IMR-90 (cell line): ENCODE measurements at regions not wholly inside any gene's neighbourhood (a gene's known extent, or its start where the extent isn't known, plus 50 kb on each side); places are given as distances from the start of the nearest gene placed in this dataset.

Experiments
- ATAC-seq: fragments of 200-7000 bp; cut with Tn5 transposase; 2 replicates; pipeline ENCODE4 v1.9.1; 2020; ENCODE audit warnings: low read depth, mild to moderate bottlenecking, moderate library complexity
- BruUV-seq: library from RNA; stranded (reverse); fragments of 400-500 nt; replicated peaks from 2 replicates; lab custom pipeline; 2021; lab: Mats Ljungman, UMichigan
- CTCF ChIA-PET: fragments of 300-600 bp; formaldehyde crosslinking; extraction: SDS; loops from one replicate; lab custom pipeline; 2021; ENCODE audit warnings: antibody characterized with exemption; lab: Yijun Ruan, JAX
- POLR2A ChIA-PET: fragments of 300-600 bp; sonication (Branson Sonifier 250); formaldehyde crosslinking; loops from one replicate; lab custom pipeline; 2022; ENCODE audit warnings: antibody characterized with exemption; ENCODE audit not compliant: unreplicated experiment; lab: Charles Lee
- DNase-seq: peaks from one replicate; pipeline ENCODE4 v3.0.0; 2013
- H2AFZ ChIP-seq: replicated peaks from 2 replicates; pipeline ENCODE3; 2013; ENCODE audit warnings: low read length, mild to moderate bottlenecking; ENCODE audit not compliant: poor library complexity
- H2AK5ac ChIP-seq: 2 replicates; pipeline ENCODE4 v1.6.1; 2013; ENCODE audit warnings: low read depth, low read length, inconsistent platforms
- H2AK9ac ChIP-seq: replicated peaks from 2 replicates; pipeline ENCODE3; 2013; ENCODE audit warnings: mild to moderate bottlenecking, low read depth, low read length, moderate library complexity; ENCODE audit not compliant: poor library complexity
- H2BK120ac ChIP-seq: 2 replicates; pipeline ENCODE4 v1.6.1; 2013; ENCODE audit warnings: low read depth, low read length, inconsistent platforms
- H2BK15ac ChIP-seq: 3 replicates; pipeline ENCODE4 v1.6.1; 2013; ENCODE audit warnings: low read depth, low read length, inconsistent platforms
- H2BK20ac ChIP-seq: 2 replicates; pipeline ENCODE4 v1.6.1; 2013; ENCODE audit warnings: low read depth, mild to moderate bottlenecking, inconsistent platforms, low read length, moderate library complexity
- H2BK5ac ChIP-seq: 2 replicates; pipeline ENCODE4 v1.6.1; 2013; ENCODE audit warnings: mild to moderate bottlenecking, low read depth, low read length, inconsistent platforms; ENCODE audit not compliant: poor library complexity, severe bottlenecking
- H3K14ac ChIP-seq: replicated peaks from 2 replicates; pipeline ENCODE4 v1.6.1; 2013; ENCODE audit warnings: low read depth, low read length, inconsistent platforms
- H3K18ac ChIP-seq: 2 replicates; pipeline ENCODE4 v1.6.1; 2013; ENCODE audit warnings: low read depth, low read length, control low read depth
- H3K23ac ChIP-seq: 2 replicates; pipeline ENCODE4 v1.6.1; 2013; ENCODE audit warnings: low read depth, low read length, inconsistent platforms
- H3K27ac ChIP-seq: 2 replicates; pipeline ENCODE4 v1.5.1; 2013; ENCODE audit warnings: mild to moderate bottlenecking, control low read depth, low read length; ENCODE audit not compliant: insufficient read depth
- H3K27me3 ChIP-seq: 2 replicates; pipeline ENCODE4 v1.6.1; 2013; ENCODE audit warnings: low read length; ENCODE audit not compliant: control insufficient read depth, insufficient read depth
- H3K36me3 ChIP-seq: 2 replicates; pipeline ENCODE4 v1.6.1; 2013; ENCODE audit warnings: low read length, mixed read lengths; ENCODE audit not compliant: control insufficient read depth, insufficient read depth
- H3K4ac ChIP-seq: 2 replicates; pipeline ENCODE4 v1.6.1; 2013; ENCODE audit warnings: low read depth, low read length, inconsistent platforms
- H3K4me1 ChIP-seq: 2 replicates; pipeline ENCODE4 v1.6.1; 2013; ENCODE audit warnings: low read length, mixed read lengths; ENCODE audit not compliant: control insufficient read depth, insufficient read depth
- H3K4me2 ChIP-seq: 2 replicates; pipeline ENCODE4 v1.6.1; 2013; ENCODE audit warnings: low read depth, mild to moderate bottlenecking, control low read depth, low read length, moderate library complexity
- H3K4me3 ChIP-seq: 2 replicates; pipeline ENCODE4 v1.5.1; 2013; ENCODE audit warnings: low read depth, mild to moderate bottlenecking, control low read depth, low read length, moderate library complexity; ENCODE audit not compliant: insufficient read depth
- H3K56ac ChIP-seq: 2 replicates; pipeline ENCODE4 v1.6.1; 2013; ENCODE audit warnings: low read length, inconsistent platforms; ENCODE audit not compliant: insufficient read depth; ENCODE audit errors: extremely low read depth
- H3K79me1 ChIP-seq, 2 experiments: 2 replicates each; pipeline ENCODE4 v1.6.1; 2013; ENCODE audit warnings: low read length in 2 of 2, inconsistent platforms in 1 of 2, low read depth in 1 of 2
- H3K9ac ChIP-seq: 2 replicates; pipeline ENCODE4 v1.6.1; 2013; ENCODE audit warnings: low read depth, low read length, control low read depth
- H3K9me1 ChIP-seq: 2 replicates; pipeline ENCODE4 v1.6.1; 2013; ENCODE audit warnings: low read length, inconsistent platforms; ENCODE audit not compliant: insufficient read depth
- H3K9me3 ChIP-seq: 2 replicates; pipeline ENCODE4 v1.6.1; 2013; ENCODE audit warnings: low read length; ENCODE audit not compliant: control insufficient read depth, insufficient read depth
- H4K20me1 ChIP-seq: 2 replicates; pipeline ENCODE4 v1.6.1; 2013; ENCODE audit warnings: low read length, inconsistent platforms; ENCODE audit not compliant: insufficient read depth
- H4K5ac ChIP-seq: 2 replicates; pipeline ENCODE4 v1.6.1; 2013; ENCODE audit warnings: mild to moderate bottlenecking, low read depth, low read length, control low read depth
- H4K8ac ChIP-seq, 2 experiments: 2 replicates each; pipeline ENCODE4 v1.6.1; 2013; ENCODE audit warnings: low read depth in 2 of 2, low read length in 2 of 2, control low read depth in 1 of 2, inconsistent platforms in 1 of 2
- H4K91ac ChIP-seq: 2 replicates; pipeline ENCODE4 v1.6.1; 2013; ENCODE audit warnings: low read depth, low read length, inconsistent platforms; ENCODE audit not compliant: insufficient read depth
- CEBPB ChIP-seq: IDR thresholded peaks from 2 replicates; pipeline ENCODE4 v1.6.1; 2012; ENCODE audit warnings: low read depth, low read length, improper control_type of control experiment
- dilution Hi-C: fragments of 300-500 bp; cut with HindIII; formaldehyde crosslinking; loops from one replicate; pipeline ENCODE4 v1.14.3; 2018; ENCODE audit warnings: low sequenced_read_pairs; ENCODE audit not compliant: unreplicated experiment
- in situ Hi-C: fragments of 300-500 bp; cut with MboI; formaldehyde crosslinking; loops from 3 replicates; pipeline ENCODE4 v1.14.3; 2019; ENCODE audit warnings: low sequenced_read_pairs, inconsistent platforms, mixed read lengths
- intact Hi-C: fragments of 100-400 bp; cut with micrococcal nuclease; formaldehyde crosslinking; loops from 2 replicates; pipeline ENCODE4 v1.10.0; 2022

DNA sequence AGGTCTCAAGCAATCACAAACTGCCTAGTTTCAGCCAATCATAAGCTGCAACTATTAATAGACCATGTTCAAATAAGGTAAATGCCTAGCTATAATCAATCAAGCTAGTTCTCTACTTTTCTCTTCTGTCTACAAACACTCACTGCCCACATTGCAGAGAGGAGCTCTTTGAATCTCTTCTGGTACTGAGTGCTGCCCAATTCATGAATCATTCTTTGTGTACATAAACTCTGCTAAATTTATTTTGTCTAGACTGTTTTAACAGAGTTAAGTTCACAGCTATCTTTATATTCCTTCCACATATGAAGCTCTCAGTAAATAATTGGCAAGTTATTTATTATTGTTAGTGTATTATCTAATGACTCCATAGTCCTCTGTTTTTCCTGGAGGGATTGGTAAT lies 411.0 kb downstream of the EPHA7 start:
- intact Hi-C loops (no loop called here), in situ Hi-C loops (no loop called here)
- no peak overlapping the region for H2AFZ ChIP-seq

More for the DNA sequence above, 411.0 kb downstream of the EPHA7 start:
- Histone ChIP-seq H3K4me1 (no peaks in the 10 kb centered on the region), H4K20me1 (no peaks in the 10 kb centered on the region), H3K14ac (no peak overlapping the region), H4K5ac (no peak overlapping the region), H2AK9ac (no peak overlapping the region), H3K4me2 (no peak overlapping the region), H3K18ac (no peak overlapping the region), H2BK120ac (no peak overlapping the region), H2BK5ac (no peak overlapping the region), H3K9me1 (no peaks in the 10 kb centered on the region), H3K56ac (no peak overlapping the region), H2BK20ac (no peak overlapping the region), H3K23ac (no peak overlapping the region), H3K9me3 (no peaks in the 10 kb centered on the region), H2BK15ac (no peak overlapping the region), H3K27me3 (no peaks in the 10 kb centered on the region), H3K27ac (no peak overlapping the region), H4K8ac (no peak overlapping the region), H3K79me1 (no peaks in the 10 kb centered on the region), H3K4me3 (no peak overlapping the region), H3K9ac (no peak overlapping the region), H2AK5ac (no peak overlapping the region), H3K36me3 (no peaks in the 10 kb centered on the region), H3K4ac (no peak overlapping the region), H4K91ac (no peak overlapping the region)
- DNase-seq = no peak
- TF ChIP-seq CEBPB = no peak
- POLR2A ChIA-PET = no interaction called here
- no peak for ATAC-seq
- CTCF ChIA-PET = interaction anchor here (0.6 kb wide), 1 partner anchor 19 kb away, joined by 5 read pairs; no protein-coding TSS in a partner anchor
- BruUV-seq = no TSS peak
- dilution Hi-C loops = no loop called here
